Tibial artery (tissue), 4 donors: ENCODE measurements at regions not wholly inside any gene's neighbourhood (a gene's known extent, or its start where the extent isn't known, plus 50 kb on each side); places are given as distances from the start of the nearest gene placed in this dataset.

Source experiments
- DNase-seq, 2 donors: peaks; one replicate each; pipeline ENCODE4 v3.0.0-alpha.2; 2019
- H3K27ac ChIP-seq, 2 donors: fragments of 200-600 bp; sonication (generic) in 1 of 2; 1 replicate in 1 of 2; 2 replicates in 1 of 2; pipeline ENCODE4 v1.5.1; 2018 to 2019; ENCODE audit warnings: mild to moderate bottlenecking in 1 of 2
- H3K27me3 ChIP-seq, 2 donors: fragments of 200-600 bp; sonication (generic) in 1 of 2; one replicate each; pipeline versions ENCODE4 v1.5.1 to v1.6.0; 2016 to 2019
- H3K36me3 ChIP-seq, 3 donors: fragments of 200-600 bp; sonication (generic) in 2 of 3; one replicate each; pipeline ENCODE4 v1.5.1; 2016 to 2019; ENCODE audit warnings: mild to moderate bottlenecking in 2 of 3
- H3K4me1 ChIP-seq, 4 donors: fragments of 200-600 bp; sonication (generic) in 2 of 4; 1 replicate in 3 of 4; 2 replicates in 1 of 4; pipeline ENCODE4 v1.5.1; 2016 to 2019
- H3K4me3 ChIP-seq, 2 donors: fragments of 200-600 bp; sonication (generic) in 1 of 2; 1 replicate in 1 of 2; 2 replicates in 1 of 2; pipeline ENCODE4 v1.5.1; 2018 to 2019; ENCODE audit warnings: mild to moderate bottlenecking in 2 of 2
- H3K9me3 ChIP-seq, 3 donors: fragments of 200-600 bp; sonication (generic) in 1 of 3; one replicate each; pipeline ENCODE4 v1.5.1; 2016 to 2019
- CTCF ChIP-seq, 2 experiments: fragments of 200-600 bp in 1 of 2; fragments of 450-650 bp in 1 of 2; IDR thresholded peaks; one replicate each; pipeline ENCODE4 v1.5.1; 2017 to 2019; ENCODE audit warnings: antibody characterized with exemption in 2 of 2, mild to moderate bottlenecking in 1 of 2, moderate library complexity in 1 of 2
- intact Hi-C: fragments of 100-400 bp; cut with DNase I; formaldehyde crosslinking; loops from one replicate; pipeline ENCODE4 v1.15.0; 2023; ENCODE audit warnings: low total_unique reads

DNA sequence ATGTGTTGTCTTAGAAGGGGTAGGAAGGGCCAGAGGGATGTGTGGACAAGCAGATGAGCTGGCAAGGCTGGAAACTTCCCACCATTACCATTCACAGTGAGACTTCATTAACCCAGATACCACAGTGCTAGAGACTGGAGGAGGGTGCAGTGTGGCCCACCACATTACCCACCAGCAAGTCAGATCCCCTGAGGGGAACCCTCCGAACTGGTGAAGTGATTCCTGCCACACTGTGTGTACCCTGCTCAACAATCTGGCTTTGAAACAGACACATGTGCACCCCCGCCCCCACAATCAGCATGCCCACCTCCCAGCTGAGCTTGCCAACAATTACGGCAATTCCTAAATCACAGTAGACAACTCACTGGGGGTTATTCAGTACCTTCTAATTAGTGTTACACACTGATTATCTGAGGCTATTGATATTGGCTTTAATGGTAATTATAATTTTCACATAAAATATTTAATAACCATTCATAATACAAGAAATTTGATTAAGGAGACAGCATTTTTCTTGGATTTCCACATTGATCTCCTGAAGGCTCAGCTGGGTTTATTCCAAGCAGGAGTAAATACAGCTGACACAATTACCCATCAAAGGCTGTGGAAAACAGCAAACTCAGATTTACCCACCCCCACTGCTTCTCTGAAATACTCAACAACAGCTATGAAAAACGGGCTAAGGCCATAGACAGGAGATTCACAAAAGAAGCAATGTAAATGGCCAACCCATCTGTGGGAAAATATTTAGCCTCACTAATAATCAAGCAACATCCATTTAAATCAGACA is 169.3 kb upstream of the FSTL4 start:
- no peak overlapping the region for H3K27ac ChIP-seq
- DNase-seq = no peak
- no peak overlapping the region for H3K4me3 ChIP-seq
- H3K27me3 ChIP-seq = no peaks in the 10 kb centered on the region
- no peaks in the 10 kb centered on the region for H3K36me3 ChIP-seq
- TF ChIP-seq CTCF (IDR thresholded peaks at IDR 0.05) = no peak
- no peaks in the 10 kb centered on the region for H3K9me3 ChIP-seq
- no peaks in the 10 kb centered on the region for H3K4me1 ChIP-seq
- intact Hi-C loops = no loop called here

DNA sequence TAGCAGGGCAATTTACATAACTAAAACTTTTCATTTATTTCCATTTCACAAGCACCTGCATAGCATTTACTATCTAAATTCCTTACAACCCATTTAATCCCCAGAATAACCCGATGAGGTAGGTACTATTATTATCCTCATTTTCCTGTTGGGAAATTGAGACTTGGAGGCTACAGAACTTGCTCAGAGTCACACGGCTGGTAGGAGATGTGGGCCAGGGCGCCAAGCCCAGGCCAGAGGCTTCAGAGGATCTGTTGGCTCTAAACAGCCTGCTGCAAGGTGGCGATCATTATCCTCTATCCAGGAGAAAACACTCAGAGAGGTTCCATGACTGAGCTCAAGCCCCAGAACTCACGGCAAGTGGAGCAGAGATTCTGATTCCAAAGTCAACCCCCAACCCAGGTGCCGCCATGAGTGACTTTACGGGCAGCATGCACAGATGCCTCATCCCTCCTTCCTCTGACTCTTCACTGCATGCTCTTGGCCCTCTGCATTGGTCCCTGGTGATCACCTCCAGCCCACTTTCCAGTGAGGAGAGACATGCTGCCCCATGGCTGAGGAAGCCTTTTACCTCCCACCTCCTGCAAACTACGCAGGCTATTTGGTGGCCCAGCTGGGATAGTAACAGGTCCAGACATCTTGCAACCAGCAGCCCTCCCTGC is 168.4 kb upstream of the FSTL4 start:
- TF ChIP-seq CTCF (IDR thresholded peaks at IDR 0.05) = no peak
- Histone ChIP-seq H3K4me3 (no peak overlapping the region), H3K9me3 (no peaks in the 10 kb centered on the region), H3K36me3 (no peaks in the 10 kb centered on the region), H3K27ac (no peak overlapping the region), H3K27me3 (no peaks in the 10 kb centered on the region), H3K4me1 (no peaks in the 10 kb centered on the region)
- intact Hi-C loops = no loop called here
- DNase-seq = no peak

DNA sequence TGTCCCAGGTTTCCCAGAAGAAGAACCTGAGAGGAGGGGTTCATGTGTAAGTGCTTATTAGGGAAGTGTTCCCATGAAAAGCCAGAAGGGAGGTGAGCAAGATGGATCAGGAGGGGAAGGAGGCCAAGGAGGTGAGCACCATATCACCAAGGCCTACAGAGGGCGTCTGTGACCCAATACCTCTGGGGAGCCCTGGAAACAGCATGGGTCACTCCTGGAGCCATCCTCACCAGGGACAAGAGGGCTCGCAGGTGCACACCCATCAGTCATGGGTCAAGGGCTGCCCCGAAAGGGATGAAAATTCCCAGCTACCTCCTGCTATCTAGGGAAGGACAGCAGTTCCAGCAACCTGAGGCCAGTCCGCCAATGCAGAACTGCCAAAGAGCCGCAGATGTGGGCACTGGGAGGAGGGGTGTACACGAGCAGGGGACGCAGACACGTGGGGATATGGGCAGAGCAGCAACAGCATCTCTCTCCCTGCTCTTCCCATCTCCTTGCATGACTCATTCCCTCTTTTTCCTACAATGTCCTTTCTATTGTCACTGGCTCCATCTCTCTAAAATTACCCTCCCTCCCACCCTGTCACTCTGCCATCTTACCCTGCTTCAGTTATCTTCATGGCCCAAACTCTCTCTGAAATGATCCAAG is 167.6 kb upstream of the FSTL4 start:
- Histone ChIP-seq H3K27me3 (no peaks in the 10 kb centered on the region), H3K9me3 (no peaks in the 10 kb centered on the region), H3K36me3 (no peaks in the 10 kb centered on the region), H3K4me3 (no peak overlapping the region), H3K4me1 (no peaks in the 10 kb centered on the region), H3K27ac (no peak overlapping the region)
- intact Hi-C loops = loop anchor here (5.0 kb wide), 1 partner anchor 198 kb away; no protein-coding TSS in a partner anchor
- DNase-seq = no peak
- TF ChIP-seq CTCF (IDR thresholded peaks at IDR 0.05) = no peak

- no peaks in the 10 kb centered on the region for H3K27me3 ChIP-seq
- no peaks in the 10 kb centered on the region for H3K9me3 ChIP-seq
- no peak overlapping the region for H3K4me3 ChIP-seq
- TF ChIP-seq CTCF (IDR thresholded peaks at IDR 0.05) = no peak
- no peaks in the 10 kb centered on the region for H3K4me1 ChIP-seq
- intact Hi-C loops = loop anchor here (5.0 kb wide), 1 partner anchor 196 kb away; no protein-coding TSS in a partner anchor
- no peaks in the 10 kb centered on the region for H3K36me3 ChIP-seq
- DNase-seq = no peak
- H3K27ac ChIP-seq = no peak overlapping the region
These were observed 166.3 kb upstream of the FSTL4 start for GRCh38 chr5:133778636-133779035.

DNA sequence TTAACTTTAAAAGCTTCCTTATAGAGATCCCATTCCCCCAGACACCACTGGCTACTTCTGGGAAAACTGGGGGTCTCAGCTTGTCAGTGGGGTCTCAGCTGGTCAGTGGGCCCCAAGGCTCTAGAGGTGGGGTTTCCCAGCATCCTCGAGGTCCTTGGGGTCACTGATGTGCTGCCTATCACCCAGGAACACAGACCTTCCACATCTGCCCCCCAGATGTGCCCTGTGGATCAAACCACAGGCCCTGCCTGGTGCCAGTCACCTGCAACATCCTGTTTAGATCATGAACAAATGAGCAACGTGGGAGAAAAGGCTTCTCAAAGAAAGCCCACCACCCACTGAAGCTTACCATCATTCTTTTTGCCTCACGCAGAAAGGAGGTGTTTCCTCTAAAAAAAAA is 165.6 kb upstream of the FSTL4 start:
- no peak for TF ChIP-seq CTCF (IDR thresholded peaks at IDR 0.05)
- DNase-seq = no peak

More for the DNA sequence above, 165.6 kb upstream of the FSTL4 start:
- Histone ChIP-seq H3K36me3 (no peaks in the 10 kb centered on the region), H3K4me3 (no peak overlapping the region), H3K27me3 (no peaks in the 10 kb centered on the region), H3K9me3 (no peaks in the 10 kb centered on the region), H3K4me1 (no peaks in the 10 kb centered on the region), H3K27ac (no peak overlapping the region)
- intact Hi-C loops = loop anchor here (5.0 kb wide), 1 partner anchor 196 kb away; no protein-coding TSS in a partner anchor
